ENCODE measurements at regions not wholly inside any gene's neighbourhood (a gene's known extent, or its start where the extent isn't known, plus 50 kb on each side); places are given as distances from the start of the nearest gene placed in this dataset.

DNA sequence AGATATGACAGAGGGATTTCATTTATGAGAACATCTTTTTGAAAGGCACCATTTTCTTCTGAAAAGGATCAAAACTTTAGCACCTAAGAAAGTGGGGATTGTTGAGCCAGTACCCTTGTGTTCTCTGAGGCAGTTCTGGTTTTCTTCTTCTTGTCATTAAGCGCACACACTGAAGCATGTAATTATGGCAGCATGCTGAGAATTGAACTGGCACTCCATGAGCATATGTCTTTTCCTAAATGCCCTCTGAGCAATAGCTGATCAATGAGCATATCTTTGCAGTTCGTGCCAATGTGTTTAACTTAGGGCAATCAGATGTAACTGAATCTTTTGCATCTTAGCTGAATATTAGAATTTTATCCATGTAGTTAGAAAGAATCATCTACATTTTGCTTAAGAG lies 53.9 kb upstream of the VGLL3 start:
- TF ChIP-seq, protein P1, sequence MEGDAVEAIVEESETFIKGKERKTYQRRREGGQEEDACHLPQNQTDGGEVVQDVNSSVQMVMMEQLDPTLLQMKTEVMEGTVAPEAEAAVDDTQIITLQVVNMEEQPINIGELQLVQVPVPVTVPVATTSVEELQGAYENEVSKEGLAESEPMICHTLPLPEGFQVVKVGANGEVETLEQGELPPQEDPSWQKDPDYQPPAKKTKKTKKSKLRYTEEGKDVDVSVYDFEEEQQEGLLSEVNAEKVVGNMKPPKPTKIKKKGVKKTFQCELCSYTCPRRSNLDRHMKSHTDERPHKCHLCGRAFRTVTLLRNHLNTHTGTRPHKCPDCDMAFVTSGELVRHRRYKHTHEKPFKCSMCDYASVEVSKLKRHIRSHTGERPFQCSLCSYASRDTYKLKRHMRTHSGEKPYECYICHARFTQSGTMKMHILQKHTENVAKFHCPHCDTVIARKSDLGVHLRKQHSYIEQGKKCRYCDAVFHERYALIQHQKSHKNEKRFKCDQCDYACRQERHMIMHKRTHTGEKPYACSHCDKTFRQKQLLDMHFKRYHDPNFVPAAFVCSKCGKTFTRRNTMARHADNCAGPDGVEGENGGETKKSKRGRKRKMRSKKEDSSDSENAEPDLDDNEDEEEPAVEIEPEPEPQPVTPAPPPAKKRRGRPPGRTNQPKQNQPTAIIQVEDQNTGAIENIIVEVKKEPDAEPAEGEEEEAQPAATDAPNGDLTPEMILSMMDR (IDR thresholded peaks at IDR 0.05 in 2 of 3, conservative IDR thresholded peaks at IDR 0.05 in 1 of 3; ENCODE audit: control insufficient read depth in 2 of 3, extremely low read depth in 1 of 3, insufficient read depth in 1 of 3, low read depth in 3 of 3, low read length in 3 of 3): no peak
- no peak for TF ChIP-seq NFIC (IDR thresholded peaks at IDR 0.05; ENCODE audit: low read depth, low read length)
- TF ChIP-seq HDAC2 (IDR thresholded peaks at IDR 0.05): no peak
- TF ChIP-seq, protein P2, sequence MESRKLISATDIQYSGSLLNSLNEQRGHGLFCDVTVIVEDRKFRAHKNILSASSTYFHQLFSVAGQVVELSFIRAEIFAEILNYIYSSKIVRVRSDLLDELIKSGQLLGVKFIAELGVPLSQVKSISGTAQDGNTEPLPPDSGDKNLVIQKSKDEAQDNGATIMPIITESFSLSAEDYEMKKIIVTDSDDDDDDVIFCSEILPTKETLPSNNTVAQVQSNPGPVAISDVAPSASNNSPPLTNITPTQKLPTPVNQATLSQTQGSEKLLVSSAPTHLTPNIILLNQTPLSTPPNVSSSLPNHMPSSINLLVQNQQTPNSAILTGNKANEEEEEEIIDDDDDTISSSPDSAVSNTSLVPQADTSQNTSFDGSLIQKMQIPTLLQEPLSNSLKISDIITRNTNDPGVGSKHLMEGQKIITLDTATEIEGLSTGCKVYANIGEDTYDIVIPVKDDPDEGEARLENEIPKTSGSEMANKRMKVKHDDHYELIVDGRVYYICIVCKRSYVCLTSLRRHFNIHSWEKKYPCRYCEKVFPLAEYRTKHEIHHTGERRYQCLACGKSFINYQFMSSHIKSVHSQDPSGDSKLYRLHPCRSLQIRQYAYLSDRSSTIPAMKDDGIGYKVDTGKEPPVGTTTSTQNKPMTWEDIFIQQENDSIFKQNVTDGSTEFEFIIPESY (IDR thresholded peaks at IDR 0.05): no peak
- TF ChIP-seq NR2F1 (conservative IDR thresholded peaks at IDR 0.05): no peak
